Hematopoietic multipotent progenitor cell treated with erythropoietin and hydrocortisone succinate and interleukin-3 and kit ligand, for 4 days (in vitro differentiated cells): ENCODE measurements at regions not wholly inside any gene's neighbourhood (a gene's known extent, or its start where the extent isn't known, plus 50 kb on each side); places are given as distances from the start of the nearest gene placed in this dataset.

Source experiments
- DNase-seq: peaks from one replicate; pipeline ENCODE4 v3.0.0-alpha.2; 2015

DNA sequence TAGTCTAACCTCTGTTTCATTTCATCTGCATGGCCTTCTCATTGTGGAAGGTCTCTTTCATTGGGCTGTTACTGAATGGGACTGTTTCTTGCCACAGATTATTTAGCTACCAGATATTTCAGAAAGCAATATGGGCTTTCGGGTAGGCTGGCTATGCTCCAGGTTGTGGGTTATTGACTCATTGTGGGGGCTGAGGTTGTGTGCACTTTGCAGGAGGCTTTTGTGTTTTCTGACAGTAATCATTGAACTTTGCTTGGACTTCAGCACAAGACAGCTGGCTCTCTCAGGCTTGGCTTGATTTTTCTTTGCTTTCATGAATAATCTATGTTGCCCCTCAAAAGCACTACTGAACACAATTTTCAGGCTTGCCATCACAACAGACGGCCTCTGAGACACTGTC is 771.1 kb upstream of the TSPY4 start:
- no peak for DNase-seq

DNA sequence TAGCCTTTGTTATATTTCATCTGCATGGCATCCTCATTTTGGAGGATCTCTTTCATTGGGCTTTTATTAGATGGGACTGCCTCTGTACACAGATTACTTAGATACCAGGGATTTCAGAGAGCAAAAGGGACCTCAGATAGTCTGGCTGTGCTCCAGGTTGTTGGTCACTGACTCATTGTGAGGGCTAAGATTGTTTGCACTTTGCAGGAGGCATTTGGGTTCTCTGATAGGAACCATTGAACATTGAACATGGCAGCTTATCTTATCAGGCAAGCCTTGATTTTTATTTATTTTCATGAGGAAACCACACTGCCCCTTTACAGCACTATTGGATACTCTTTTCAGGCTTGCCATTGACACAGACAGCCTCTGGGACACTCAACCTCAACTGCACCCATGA is 766.9 kb upstream of the TSPY4 start:
- DNase-seq: no peak

DNA sequence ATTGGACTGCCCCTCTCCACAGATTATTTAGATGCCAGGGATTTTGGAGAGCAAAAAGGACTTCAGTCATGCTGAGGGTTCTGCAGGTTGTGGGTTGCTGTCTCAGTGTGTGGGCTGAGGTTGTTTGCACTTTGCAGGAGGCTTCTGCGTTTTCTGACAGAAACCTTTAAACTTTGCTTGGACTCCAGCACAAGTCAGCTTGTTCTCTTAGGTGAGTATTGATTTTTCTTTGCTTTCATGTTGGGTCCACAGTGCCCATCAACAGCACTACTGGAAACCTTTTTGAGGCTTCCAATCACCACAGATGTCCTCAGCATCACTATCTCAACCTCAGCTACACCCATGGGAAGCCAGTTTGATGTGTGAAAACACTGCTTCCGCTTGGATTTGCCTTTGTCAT is 764.3 kb upstream of the TSPY4 start:
- DNase-seq: no peak

DNA sequence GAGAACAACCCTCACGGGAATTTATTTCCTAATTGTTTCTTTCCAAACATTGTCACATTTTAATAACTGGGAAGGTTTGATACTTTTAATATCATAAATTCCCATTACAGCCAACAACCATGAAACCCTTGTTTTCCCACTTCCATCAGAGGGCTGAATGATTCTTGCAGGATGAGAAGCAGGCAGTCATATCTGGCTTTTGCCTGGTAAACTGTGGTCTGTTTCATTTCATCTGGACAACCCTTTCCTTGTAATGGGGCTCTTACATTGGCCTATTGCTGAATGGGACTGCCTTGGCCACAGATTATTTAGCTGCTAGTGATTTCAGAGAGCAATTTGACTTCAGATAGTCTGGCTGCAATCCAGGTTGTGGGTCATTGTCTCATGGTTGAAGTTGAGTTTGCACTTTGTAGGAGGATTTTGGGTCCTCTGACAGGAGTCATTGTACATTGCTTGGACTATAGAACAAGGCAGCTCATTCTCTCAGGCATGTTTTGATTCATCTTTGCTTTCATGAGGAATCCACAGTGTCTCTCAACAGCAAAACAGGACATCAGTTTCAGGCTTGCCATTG is 754.9 kb upstream of the TSPY4 start:
- DNase-seq: no peak

DNA sequence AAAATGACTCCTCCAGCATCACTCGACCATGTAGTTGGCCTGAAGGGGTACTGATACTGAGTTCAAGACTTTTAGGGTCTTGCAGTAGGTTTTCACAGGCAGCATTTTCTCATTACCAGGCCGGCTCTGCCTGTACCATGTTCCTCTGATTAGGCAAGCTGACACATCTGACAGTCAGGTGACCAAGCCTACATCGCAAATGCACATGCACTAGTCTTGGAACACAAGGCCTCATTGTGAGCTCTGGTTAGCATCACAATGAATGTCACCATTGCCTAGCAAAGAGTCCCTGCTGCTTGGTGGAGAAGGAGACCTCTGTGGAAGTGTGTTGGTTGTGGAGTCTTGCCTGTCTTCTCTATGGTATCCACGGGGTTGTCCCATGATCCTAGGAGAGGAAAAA is 754.1 kb upstream of the TSPY4 start:
- DNase-seq: no peak

DNA sequence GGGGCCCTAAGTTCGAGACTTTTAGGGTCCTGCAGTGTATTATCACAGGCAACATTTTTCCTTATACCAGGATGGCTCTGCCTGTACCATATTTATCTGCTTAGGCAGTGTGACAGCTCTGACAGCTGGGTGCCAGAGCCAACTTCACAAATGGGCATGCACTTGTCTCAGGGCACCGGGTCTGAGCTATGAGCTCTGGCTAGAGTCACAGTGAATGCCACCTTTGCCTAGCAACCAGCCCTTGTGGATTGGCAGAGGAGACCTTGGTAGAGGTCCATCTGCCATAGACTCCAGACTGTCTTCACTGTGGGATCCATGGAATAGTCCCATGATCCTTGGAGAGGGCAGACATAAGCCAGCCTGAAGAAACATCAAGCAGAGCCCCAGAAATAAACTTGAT is 746.6 kb upstream of the TSPY4 start:
- no peak for DNase-seq

DNA sequence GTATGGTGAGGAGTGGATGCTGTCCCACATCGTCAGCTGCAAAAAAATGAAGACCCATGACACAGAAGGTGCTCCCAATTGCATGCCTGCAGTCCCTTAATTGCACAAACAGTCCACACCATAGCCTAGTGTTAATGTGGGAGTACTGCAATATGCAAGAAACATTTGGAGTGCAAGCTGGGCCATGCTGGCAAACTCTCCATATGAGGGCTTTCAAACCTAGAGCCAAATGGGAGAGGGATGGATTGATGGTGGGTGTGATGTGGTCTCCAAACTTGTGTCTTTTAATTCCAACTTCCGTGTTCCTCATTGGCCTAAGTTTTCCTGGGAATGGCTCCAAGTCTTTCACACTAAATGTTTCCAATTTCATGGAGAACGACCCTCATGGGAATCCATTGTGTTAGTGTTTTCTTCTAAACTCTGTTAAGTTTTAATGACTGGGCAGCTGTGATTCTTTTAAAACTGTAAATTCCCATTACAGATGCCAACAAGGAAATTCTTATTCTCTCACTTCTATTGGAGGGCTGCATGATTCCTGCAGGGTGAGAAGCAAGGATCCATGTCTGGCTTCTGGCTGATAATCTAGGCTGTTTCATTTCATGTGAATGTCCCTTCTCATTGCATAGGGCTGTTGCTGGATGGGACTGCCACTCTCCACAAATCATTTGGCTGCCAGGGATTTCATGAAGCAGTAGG is 745.3 kb upstream of the TSPY4 start:
- no peak for DNase-seq

DNA sequence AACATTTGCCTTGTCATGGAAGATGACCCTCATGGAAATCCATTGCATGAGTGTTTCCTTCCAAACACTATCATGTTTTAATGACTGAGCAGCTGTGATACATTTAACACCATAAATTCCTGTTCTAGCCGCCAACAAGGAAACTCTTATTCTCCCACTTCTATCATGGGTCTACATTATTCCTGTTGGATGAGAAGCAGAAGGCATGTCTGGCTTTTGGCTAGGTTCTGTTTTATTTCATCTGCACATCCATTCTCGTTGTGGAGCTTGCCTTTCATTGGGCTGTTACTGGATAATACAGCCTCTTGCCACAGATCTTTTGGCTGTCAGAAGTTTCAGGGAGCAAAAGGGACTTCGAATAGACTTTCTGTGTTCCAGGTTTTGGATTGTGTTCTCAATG is 742.6 kb upstream of the TSPY4 start:
- DNase-seq: no peak

DNA sequence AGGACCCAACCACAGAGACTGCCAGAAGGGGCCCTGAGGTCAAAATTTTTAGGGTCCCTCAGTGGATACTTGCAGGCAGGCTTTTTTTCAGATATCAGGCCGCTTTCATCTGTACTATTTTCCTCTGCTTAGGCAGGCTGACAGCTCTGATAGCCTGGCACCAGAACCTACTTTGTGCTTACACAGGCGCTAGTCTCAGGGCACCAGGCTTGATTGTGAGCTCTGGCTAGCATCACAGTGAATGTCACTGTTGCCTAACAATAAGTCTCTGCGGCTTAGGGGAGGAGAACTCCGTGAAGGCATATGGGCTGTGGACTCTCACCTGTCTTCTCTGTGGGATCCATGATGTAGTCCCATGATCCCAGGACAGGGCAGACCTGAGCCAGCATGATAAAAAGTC is 738.1 kb upstream of the TSPY4 start:
- no peak for DNase-seq

DNA sequence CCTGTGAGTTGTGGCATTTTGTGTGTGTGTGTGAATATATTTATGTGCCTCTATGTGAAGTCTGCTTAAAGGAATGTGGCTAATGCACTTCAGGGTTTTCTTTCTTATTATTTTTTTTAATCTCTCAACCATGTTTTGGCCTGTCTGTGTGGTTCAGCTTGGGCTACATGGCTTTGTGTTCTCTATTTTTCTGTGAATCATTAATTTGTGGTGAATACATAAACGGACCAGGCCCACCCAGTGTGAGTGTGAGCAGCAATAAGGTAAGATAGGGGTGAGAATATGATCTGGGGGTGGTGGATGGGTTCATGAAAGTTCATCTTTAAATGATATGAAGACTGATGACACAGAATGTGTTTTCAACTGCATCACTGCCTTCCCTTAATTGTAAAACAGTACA is 726.6 kb upstream of the TSPY4 start:
- no peak for DNase-seq

DNA sequence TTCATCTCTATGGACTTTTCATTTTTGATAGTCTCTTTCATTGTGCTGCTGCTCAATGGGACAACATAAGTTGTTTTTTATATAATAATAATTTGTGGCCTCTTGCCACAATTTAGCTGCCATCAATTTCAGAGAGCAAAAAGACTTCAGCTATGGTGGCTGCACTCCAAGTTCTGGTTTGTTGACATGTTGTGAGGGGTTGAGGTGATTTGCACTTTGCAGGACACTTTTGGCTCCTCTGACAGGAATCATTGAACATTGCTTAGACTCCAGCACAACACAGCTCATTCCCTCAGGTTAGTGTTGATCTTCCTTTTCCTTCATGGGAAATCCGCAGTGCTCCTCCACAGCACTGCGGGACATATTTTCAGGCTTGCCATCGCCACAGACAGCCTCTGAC is 725.4 kb upstream of the TSPY4 start:
- DNase-seq: no peak

DNA sequence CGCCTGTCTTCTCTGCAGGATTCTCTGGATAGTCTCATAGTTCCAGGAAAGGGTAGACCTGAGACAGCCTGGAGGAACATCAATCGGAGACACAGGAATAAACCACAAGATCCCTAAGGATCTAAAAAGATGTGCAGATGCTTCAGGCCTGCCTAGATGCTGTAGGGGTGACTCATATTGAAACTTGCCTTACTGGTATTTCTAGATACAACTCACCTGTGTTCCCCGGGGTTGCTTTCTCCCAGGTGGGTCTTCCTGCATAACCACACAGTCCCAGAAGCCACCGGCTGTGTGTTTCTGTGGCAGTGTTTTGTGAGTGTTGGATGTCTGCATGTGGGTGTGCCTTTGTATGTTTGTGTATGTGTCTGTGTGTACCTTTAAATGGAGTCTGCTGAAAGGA is 719.0 kb upstream of the TSPY4 start:
- DNase-seq: no peak

DNA sequence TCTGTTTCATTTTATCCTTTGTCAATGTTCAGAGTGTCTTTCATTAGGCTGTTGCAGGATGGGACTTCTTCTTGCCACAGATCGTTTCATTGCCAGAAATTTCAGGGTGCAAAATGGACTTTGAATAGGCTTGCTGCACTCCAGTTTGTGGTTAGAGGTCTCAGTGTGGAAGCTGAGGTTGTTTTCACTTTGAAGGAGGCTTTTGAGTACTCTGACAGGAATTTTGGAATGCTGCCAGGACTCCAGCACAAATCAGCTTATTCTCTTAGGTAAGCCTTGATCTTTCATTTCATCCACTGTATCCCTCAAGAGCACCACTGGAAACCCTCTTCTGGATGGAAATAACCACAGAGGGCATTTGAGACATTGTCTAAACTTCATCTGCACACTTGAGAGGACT is 715.1 kb upstream of the TSPY4 start:
- no peak for DNase-seq

DNA sequence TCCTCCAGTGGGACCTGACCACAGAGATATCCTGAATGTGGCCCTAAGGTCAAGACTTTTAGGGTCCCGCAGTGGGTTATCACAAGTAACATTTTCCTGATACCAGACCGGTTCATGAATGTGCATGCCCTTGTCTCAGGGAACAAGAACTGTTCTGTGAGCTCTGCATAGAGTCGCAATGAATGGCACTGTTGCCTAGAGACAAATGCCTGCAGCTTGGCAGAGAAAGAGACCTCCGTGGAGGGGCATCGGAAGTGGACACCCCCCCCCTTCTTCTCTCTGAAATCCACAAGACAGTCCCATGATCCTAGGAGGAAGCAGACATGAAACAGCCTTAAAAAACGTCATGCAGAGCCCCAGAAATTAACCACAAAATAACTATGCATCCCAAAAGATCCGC is 714.4 kb upstream of the TSPY4 start:
- no peak for DNase-seq

DNA sequence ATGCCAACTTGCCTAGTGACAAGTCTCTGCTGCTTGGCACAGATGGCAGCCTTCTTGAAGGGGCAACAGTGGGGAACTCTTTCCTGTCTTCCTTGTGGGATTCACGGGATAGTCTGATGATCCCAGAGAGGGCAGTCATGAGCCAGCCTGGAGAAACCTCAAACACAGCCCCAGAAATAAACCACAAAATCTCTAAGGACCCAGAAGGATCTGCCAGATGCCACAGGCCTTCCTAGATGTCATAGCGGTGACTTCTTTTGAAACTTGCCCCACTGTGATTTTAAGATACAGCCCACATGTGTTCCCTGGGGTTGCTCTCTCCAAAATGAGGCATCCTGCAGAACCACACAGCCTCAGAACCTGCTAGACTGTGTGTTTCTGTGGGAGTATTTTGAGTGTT is 707.6 kb upstream of the TSPY4 start:
- no peak for DNase-seq

DNA sequence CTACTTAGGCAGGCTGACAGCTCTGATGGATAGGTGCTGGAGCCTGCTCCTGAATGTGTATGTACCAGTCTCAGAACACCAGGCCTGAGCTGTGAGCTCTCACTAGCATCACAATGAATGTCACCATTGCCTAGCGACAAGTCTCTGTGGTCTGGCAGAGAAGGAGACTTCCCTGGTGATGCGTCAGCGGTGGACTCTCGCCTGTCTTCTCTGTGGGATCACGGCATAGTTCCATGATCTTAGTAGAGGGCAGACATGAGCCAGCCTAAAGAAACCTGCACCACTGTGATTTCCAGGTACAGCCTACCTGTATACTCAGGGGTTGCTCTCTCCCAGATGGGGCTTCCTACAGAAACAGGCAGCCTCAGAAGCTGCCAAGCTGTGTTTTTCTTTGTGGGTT is 699.2 kb upstream of the TSPY4 start:
- DNase-seq: no peak

DNA sequence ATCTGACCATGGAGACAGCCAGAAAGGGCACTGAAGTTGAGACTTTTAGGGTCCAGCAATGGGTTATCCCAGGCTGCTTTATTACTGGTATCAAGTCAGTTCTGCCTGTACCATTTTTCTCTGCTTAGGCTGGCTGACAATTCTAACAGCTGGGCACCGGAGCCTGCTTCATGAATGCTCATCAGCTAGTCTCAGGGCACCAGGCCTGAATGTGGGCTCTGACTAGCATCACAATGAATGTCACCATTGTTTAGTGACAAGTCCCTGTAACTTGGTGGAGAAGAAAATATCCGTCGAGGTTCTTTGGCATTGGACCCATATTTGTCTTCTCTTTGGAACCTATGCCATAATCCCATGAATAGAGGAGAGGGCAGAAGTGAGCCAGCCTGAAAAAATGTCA is 692.3 kb upstream of the TSPY4 start:
- DNase-seq: no peak

DNA sequence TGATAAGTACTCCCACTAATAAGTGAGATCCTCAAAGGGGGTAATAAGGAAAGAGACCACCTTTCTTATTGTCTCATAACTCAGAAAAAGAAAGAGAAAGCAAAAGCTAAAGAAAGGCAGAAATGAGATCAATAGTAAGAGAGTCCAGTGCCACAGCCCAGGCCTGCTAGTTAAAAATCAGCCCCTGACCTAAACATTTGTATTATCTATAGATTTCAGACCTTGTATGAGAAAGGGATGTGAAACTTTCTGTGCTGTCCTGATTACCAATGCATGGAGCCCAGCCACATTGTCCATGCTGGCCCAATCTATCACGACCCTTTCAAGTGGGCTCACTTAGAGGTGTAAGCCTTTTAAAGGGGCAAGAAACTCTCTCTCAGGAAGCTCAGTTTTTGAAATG is 684.8 kb upstream of the TSPY4 start:
- DNase-seq: no peak

DNA sequence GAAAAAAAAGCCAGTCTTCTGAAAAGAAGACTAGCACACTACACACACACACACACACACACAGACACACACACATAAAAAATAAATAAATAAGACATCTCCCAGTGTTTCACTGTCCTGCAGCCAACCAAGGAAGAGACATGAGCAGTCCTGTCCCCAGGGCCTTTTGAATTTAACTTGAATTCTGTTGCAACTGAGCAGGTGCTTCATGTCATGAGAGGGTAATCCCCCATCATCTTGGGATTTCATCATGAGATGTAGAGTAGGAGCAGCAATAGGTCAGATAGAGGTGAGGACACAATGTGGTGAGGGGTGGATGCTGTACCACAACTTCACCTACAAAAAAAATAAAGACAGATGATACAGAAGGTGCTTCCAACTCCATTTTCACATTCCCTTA is 682.2 kb upstream of the TSPY4 start:
- no peak for DNase-seq

DNA sequence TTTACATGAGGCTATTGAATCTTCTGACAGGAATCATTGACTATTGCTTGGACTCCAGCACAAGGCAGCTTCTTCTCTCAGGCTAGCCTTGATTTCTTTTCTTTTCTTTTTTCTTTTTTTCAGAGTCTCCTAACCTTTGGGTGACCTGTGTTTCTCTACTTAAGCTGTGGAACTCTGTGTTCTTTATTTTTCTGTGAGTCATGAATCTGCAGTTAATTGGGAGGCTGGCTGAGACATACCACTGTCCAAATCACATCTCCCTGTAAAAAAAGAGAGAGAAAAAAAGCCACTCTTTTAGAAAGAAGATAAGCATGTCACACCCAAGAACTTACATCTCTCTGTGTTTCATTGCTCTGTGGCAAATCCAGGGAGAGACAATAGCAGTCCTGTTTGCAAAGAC is 681.2 kb upstream of the TSPY4 start:
- DNase-seq: no peak

DNA sequence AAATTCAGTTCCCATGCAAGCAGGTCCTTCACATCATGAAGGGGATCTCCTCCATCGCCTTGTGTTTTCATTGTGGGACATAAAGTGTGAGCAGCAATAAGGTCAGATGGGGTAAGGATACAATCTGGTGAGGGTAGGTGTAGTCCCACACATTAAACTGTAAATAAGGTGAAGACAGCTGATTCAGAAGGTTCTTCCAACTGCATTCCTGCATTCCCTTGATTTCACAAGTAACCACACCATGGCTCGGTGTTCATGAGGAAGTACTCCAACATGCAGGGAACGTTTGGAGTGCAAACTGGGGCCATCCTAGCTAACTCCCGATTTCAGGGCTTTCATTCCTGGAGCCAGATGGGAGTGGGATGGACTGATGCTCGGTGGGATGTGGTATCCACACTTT is 680.7 kb upstream of the TSPY4 start:
- no peak for DNase-seq

DNA sequence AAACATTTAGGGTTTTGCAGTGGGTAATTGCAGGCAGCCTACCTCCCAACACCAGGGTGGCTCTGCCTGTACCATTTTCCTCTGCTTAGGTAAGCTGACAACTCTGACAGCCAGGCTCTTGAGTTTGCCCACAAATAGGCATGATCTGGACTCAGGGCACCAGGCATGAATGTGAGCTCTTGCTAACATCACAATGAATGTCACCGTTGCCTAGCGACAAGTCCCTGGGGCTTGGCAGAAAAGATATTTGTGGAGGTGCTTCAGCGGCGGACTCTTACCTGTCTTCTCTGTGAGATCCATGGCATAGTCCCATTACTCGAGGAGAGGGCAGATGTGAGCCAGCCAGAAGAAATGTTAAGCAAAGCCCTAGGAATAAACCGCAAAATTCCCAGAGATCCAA is 677.5 kb upstream of the TSPY4 start:
- no peak for DNase-seq

DNA sequence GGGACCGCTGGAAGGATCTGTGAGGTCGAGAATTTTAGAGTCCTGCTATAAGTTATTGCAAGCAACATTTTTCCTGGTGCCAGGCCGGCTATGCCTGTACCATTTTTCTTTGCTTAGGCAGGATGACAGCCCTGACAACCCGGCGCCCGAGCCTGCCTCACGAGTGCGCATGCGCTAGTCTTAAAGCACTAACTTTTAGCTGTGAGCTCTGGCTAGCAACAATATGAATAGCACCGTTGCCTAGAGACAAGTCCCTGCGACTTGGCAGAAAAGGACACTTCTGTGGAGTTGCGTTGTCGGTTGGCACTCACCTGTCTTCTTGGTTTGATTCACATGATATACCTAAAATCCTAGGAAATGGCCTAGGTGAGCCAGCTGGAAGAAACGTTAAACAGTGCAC is 663.4 kb upstream of the TSPY4 start:
- no peak for DNase-seq

DNA sequence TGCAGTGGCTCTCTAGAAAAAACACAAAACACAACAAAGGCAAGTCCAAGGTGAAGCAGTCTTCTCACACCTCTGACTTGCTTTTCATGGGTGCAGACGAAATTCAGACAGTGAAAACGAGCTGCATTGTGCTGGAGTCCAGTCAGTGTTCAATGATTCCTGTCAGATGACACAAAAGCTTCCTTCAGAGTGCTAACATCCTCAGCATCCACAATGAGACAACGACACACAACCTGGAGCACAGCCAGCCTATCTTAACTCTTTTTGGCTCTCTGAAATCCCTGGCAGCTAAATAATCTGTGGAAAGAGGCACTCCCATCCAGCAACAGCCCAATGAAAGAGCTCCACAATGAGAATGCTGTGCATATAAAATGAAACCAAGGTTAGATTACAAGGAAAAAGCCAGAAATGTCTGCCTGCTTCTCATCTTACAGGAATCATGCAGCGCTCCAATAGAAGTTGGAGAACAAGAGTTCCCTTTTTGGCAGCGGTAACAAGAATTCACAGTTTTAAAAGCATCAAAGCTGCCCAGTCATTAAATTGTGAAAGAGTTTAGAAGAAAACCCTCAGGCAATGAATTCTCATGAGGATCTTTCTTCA is 659.8 kb upstream of the TSPY4 start:
- DNase-seq: no peak

DNA sequence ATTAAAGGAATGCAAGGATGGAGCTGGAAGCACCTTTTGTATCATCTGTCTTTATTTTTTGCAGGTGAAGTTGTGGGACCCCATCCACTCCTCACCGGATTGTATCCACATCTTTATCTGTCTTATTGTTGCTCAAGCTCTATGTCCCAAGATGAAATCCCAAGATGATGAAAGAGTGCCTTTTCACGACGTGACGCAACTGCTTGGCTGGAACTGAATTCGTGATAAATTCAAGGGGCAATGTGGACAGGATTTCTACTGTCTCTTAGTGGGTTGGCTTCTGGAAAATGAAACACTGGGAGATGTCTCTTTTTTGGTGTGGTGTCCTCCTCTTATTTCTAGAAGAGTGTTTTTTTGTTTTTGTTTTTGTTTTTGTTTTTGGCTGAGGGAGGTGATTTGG is 650.1 kb upstream of the TSPY4 start:
- no peak for DNase-seq
